Ovary (tissue), 7 donors: ENCODE measurements at regions not wholly inside any gene's neighbourhood (a gene's known extent, or its start where the extent isn't known, plus 50 kb on each side); places are given as distances from the start of the nearest gene placed in this dataset.

ENCODE experiments used
- DNase-seq, 5 donors: peaks; one replicate each; pipeline ENCODE4 v3.0.0-alpha.2; 2019 to 2020
- H3K27ac ChIP-seq, 2 donors: fragments of 200-600 bp; one replicate each; pipeline versions ENCODE4 v1.5.1 to v1.8.0; 2019 to 2022
- H3K27me3 ChIP-seq: fragments of 200-600 bp; one replicate; pipeline ENCODE4 v1.8.0; 2022
- H3K36me3 ChIP-seq: fragments of 200-600 bp; sonication (generic); one replicate; pipeline ENCODE4 v1.5.1; 2019
- H3K4me1 ChIP-seq: one replicate; pipeline ENCODE4 v1.8.1; 2013; ENCODE audit warnings: mild to moderate bottlenecking, moderate library complexity; ENCODE audit not compliant: insufficient read depth
- H3K4me3 ChIP-seq: fragments of 200-600 bp; sonication (generic); one replicate; pipeline ENCODE4 v1.5.1; 2017
- H3K9me3 ChIP-seq, 2 donors: fragments of 200-600 bp in 1 of 2; sonication (generic) in 1 of 2; one replicate each; pipeline versions ENCODE4 v1.5.1 to v1.8.1; 2013 to 2019; ENCODE audit warnings: mild to moderate bottlenecking in 1 of 2, moderate library complexity in 1 of 2
- CTCF ChIP-seq, 3 donors: fragments of 450-650 bp in 2 of 3; fragments of 200-600 bp in 1 of 3; IDR thresholded peaks; one replicate each; pipeline versions ENCODE4 v1.5.1 to v1.8.0; 2016 to 2022; ENCODE audit warnings: antibody characterized with exemption in 3 of 3, mild to moderate bottlenecking in 1 of 3
- EP300 ChIP-seq: sonication (generic); formaldehyde crosslinking; IDR thresholded peaks from one replicate; pipeline ENCODE4 v1.6.1; 2017; ENCODE audit warnings: antibody characterized with exemption
- POLR2A ChIP-seq: fragments of 450-650 bp; IDR thresholded peaks from one replicate; pipeline ENCODE4 v1.6.1; 2017; ENCODE audit warnings: antibody characterized with exemption, mild to moderate bottlenecking, moderate library complexity
- WGBS, 3 donors: extraction: QIAGEN DNeasy Blood & Tissue Kit in 1 of 3; methylation state at CpG; one replicate each; pipeline versions ENCODE4 v1.1.5 to v1.1.7; 2013 to 2017; 5-methylcytosine and 5-hydroxymethylcytosine counted together
- intact Hi-C, 4 donors: fragments of 100-400 bp; cut with DNase I; formaldehyde crosslinking; loops; one replicate each; pipeline versions ENCODE4 v1.11.0 to v1.15.1; 2022 to 2023
- donor health status: DM: no; HTN: no; CAD: no; lungs with moderate emphysema.
- donor health status: DM: no; HTN: no; CAD: no.
- donor health status: Bipolar disorder and iron deficiency.
- donor health status: DM: no; HTN: no; CAD: no.
- donor health status: DM: yes; HTN: yes; CAD: no.

DNA sequence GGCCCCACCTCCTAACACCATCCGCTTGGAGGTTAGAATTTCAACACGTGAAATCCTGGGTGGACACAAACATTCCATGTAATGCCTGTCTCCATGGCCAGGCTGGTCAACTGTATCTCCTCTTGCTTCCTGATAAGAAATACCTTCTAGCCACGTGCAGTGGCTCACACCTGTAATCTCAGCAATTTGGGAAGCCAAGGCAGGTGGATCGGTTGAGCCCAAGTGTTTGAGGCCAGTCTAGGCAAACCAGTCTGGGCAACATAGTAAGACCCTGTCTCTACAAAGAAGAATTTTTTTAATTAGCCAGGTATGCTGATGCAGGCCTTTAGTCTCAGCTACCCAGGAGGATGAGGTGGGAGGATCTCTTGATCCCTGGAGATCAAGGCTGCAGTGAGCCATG lies 58.3 kb upstream of the GALNT2 start:
- TF ChIP-seq POLR2A (no peak), EP300 (no peak), CTCF (IDR thresholded peaks at IDR 0.05) (no peak)
- H3K36me3 ChIP-seq = no peaks in the 10 kb centered on the region
- intact Hi-C loops = no loop called here
- no peak for DNase-seq
- H3K4me1 ChIP-seq = no peaks in the 10 kb centered on the region
- H3K27me3 ChIP-seq = no peaks in the 10 kb centered on the region
- no peaks in the 10 kb centered on the region for H3K9me3 ChIP-seq
- no peak overlapping the region for H3K4me3 ChIP-seq
- no peak overlapping the region for H3K27ac ChIP-seq
- 81 to 90% (median 84%) methylated on average over 4 of the region's 4 CpGs for WGBS, 3 donors

- intact Hi-C loops = no loop called here
- no peak for TF ChIP-seq CTCF (IDR thresholded peaks at IDR 0.05)
- no peak for TF ChIP-seq POLR2A
- TF ChIP-seq EP300 = no peak
- Histone ChIP-seq H3K27ac (no peak overlapping the region), H3K36me3 (no peaks in the 10 kb centered on the region), H3K4me3 (no peak overlapping the region), H3K9me3 (no peaks in the 10 kb centered on the region), H3K27me3 (no peaks in the 10 kb centered on the region), H3K4me1 (no peaks in the 10 kb centered on the region)
- 87 to 95% (median 92%) methylated on average over 7 of the region's 7 CpGs for WGBS, 3 donors
- DNase-seq = no peak
These were observed 57.3 kb upstream of the GALNT2 start for GRCh38 chr1:230009611-230010313.

DNA sequence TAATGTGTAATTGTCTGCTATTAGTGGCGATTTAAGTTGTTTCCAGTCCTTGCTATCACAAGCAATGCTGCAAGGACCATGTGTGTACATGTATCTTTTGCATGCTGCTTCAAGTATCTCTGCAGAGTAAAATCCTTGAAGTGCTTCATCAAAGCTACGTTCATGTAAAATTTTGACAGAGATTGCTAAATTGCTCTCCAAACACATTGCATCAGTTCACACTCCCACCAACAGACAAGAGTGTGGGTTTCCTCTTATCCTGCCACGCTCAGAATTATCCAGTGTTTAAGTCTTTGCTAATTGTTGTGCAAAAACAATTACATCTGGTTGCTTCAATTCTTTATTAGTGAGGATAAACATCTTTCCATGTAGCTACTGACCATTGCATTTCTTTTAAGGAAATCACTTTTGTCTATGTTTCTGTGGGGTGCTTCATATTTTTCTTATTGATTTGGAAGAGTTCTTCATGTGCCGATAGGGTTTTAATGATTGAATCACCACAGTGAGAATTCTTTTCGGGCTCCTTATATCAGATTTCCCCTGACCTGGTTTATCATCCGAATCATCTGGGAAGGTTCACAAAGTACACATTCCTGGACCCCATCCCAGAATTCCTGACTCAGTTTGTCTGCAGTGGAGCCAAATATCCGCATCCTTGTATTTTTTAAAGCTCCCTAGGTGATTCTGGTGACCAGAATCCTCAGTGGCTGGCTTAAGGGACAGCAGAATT lies 56.3 kb upstream of the GALNT2 start:
- no peaks in the 10 kb centered on the region for H3K27me3 ChIP-seq
- intact Hi-C loops = no loop called here
- no peaks in the 10 kb centered on the region for H3K9me3 ChIP-seq
- H3K4me3 ChIP-seq = no peak overlapping the region
- TF ChIP-seq CTCF (IDR thresholded peaks at IDR 0.05) = no peak
- TF ChIP-seq EP300 = no peak
- no peak for TF ChIP-seq POLR2A
- H3K27ac ChIP-seq = no peak overlapping the region
- no peaks in the 10 kb centered on the region for H3K4me1 ChIP-seq
- DNase-seq = no peak
- WGBS, 3 donors = 62 to 67% (median 63%) methylated on average over 7 of the region's 7 CpGs
- no peaks in the 10 kb centered on the region for H3K36me3 ChIP-seq

DNA sequence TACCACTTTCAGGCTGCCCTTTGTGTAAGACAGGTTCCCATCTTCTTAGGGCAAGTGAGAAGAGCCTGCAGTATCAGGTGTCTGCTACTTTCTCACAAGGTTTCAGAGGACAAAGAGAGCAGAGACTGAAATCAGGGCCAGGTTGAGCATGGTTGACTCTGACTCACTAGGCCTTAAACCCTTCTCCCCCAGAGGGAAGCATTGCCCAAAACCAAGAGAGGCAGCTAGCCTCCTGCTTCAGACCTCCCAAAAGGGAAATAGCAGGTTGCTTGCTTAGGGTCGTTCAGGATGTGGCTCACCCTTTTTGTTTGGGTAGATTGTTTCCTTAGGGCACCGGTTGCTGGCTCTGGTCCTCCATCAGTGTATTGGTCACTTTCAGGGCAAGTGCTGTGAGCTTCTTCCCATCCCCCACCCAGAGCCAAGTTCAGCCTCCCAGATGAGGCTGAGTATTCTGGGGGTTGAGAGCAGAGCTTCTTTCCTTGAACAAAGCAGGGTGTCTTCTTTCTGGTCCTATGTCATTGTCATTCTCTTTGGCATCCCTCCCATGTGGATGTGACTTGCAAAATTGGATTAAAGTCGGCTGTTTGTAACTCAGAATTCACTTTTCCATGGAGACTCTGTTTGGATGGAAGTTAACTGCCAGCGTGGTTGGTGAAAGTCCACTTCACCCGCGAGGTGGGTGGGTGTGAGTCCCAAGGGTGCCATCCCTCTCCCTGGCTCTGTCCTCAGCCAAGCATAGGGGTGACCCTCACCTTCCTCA lies 55.5 kb upstream of the GALNT2 start:
- 78 to 82% (median 80%) methylated on average over 6 of the region's 6 CpGs for WGBS, 3 donors
- no peaks in the 10 kb centered on the region for H3K9me3 ChIP-seq
- no peak overlapping the region for H3K4me3 ChIP-seq
- H3K36me3 ChIP-seq = no peaks in the 10 kb centered on the region
- TF ChIP-seq CTCF (IDR thresholded peaks at IDR 0.05) = no peak
- no peak for TF ChIP-seq POLR2A
- TF ChIP-seq EP300 = no peak
- intact Hi-C loops = no loop called here
- no peaks in the 10 kb centered on the region for H3K4me1 ChIP-seq
- H3K27me3 ChIP-seq = no peaks in the 10 kb centered on the region
- no peak overlapping the region for H3K27ac ChIP-seq
- no peak for DNase-seq
